ENCODE measurements at regions not wholly inside any gene's neighbourhood (a gene's known extent, or its start where the extent isn't known, plus 50 kb on each side); places are given as distances from the start of the nearest gene placed in this dataset.
"Not testable (repeated sequence)": the region's sequence is repeated elsewhere in the genome, so short reads cannot be mapped to it uniquely, and the experiment has no call there.

GRCh38 chr7:131014906-131015656 is 281.1 kb upstream of the KLF14 start:
- DNase-seq (ENCODE audit: low read depth in 2 of 2) = no peak

DNA sequence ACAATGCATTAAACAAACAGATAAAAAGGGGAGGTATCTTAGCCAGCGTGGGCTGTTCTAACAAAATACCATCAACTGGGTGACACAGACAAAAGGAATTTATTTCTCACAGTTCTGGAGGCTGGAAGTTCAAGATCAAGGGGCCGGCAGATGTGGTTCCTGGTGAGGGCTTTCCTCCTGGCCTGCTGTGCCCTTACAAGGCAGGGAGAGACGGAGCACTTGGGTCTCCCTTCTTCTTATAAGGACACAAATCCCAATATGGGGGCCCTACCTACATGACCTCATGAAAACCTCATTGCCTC is 281.6 kb upstream of the KLF14 start:
- DNase-seq (ENCODE audit: low read depth in 2 of 2) = no peak

DNA sequence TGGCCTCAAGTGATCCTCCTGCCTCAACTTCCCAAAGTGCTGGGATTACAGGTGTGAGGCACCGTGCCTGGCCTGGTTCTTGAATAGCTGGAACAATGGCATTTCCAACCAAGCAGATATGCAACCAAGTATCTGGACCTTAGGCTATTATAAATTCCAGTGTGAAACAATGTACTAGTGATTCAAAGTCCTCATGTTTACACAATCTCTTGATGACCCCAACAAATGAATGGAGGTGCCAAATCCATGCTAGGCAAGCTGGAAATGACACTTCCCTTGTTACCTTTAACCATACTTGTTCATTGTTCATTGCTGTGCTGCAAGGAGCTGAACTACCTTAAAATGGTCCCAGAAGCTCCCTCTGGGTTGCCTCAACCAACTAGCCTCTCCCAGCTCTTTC is 282.2 kb upstream of the KLF14 start:
- no peak for DNase-seq (ENCODE audit: low read depth in 2 of 2)

DNA sequence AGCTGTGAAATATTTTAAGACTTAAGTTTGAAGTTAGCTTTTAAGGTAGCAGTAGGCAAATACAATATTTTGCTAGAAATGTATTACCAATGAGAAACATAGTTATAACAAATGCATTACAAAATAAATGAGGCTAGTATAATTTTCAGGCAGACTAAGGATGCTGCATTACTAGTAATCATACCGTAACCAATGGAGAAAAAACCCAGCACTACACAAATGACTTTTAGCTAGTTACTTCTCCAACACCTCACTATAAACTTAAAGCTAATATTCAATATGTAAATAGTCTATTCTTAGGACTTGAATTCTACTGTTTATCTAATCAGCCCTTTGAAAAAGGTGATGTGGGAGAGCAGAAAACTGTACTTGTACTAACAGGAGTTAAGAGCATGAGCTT is 285.3 kb upstream of the KLF14 start:
- DNase-seq (ENCODE audit: low read depth in 2 of 2) = no peak

GRCh38 chr7:131020759-131021261 is 286.8 kb upstream of the KLF14 start:
- DNase-seq (ENCODE audit: low read depth in 2 of 2) = no peak

DNA sequence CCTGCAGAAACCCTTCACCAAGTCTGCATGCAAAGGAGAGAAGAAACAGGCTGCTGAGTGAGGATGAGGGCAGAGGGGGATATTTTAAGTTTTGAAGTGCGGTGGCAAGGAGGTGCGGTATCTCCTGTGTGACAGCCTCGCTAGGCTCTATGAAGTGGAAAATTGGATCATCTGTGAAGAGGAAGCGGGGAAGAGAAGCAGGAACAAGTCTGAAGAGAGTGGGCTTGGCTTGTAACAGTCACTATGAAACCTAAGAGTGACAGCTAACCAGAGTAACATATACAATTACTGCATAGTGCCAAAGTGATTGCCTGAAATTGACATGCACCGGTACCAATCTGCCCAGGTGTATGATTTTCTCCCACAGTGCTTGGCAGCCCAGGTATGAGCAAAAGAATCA is 287.5 kb upstream of the KLF14 start:
- DNase-seq (ENCODE audit: low read depth in 2 of 2) = no peak

DNA sequence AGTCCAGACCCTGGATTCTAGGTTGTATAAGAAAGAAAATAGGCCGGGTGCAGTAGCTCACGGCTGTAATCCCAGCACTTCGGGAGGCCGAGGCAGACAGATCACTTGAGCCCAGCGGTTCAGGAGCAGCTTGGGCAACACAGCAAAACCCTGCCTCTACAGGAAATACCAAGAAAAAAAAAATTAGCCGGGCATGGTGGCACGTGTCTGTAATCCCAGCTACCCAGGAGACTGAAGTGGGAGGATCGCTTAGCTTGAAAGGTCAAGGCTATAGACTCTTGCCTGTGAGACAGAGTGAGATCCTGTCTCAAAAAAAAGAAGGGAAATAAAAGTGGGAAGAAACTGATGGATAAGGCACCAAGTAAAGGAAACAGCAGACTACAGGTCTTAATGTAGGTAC is 287.9 kb upstream of the KLF14 start:
- no peak for DNase-seq (ENCODE audit: low read depth in 2 of 2)

DNA sequence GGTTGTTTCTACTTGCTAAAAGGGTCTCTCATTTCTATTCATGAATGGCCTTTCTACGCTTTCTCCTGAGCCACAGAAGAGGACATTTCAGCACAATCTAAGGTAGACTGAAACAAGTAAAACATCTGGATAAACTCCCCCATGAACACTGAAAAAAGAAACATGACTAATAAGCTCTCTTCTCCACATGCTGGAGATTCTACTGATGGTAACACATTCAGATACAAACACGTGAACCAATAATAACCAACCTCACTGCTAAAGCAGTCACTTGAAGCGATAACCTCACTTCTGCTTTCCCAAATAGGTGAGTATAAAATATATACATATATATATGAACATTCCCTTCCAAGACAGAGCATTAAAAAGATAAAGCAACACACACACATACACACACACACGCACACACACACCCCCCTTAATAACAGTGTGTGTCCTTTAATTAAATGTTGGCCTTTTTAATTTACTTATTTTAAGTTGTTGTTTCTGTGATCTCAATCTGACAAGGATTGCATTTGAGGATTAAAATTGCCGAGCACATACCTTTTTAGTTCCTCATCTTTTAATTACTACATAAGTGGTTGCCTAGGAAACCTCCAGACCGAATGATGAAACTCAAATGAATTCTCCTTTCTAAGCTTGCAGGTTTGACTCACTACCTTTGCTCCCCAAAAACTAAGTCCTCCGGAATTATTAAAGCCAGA is 292.4 kb upstream of the KLF14 start:
- DNase-seq (ENCODE audit: low read depth in 2 of 2) = no peak

DNA sequence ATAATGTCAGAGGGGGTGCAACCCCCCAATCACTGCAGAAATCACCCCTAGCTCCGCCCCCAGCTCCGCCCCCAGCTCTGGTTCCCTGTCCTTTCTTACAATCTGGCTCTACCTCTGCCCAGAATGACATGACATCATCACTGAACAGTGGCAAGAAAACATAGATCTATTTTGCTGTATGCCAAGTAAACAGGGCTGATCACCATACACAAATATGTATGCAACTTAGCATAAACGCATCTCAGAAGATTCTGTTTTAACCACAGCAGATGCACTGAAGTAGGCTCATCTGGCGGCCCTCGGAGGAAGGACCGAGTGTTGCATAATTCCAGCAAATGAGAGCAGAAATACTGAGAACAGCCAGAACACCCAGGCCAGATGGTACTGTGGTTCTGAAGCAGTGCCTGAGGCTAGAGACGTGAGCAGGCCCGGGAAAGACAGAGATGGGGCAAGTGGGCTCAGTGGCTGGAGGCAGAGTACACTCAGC is 293.3 kb upstream of the KLF14 start:
- DNase-seq (ENCODE audit: low read depth in 2 of 2) = no peak

DNA sequence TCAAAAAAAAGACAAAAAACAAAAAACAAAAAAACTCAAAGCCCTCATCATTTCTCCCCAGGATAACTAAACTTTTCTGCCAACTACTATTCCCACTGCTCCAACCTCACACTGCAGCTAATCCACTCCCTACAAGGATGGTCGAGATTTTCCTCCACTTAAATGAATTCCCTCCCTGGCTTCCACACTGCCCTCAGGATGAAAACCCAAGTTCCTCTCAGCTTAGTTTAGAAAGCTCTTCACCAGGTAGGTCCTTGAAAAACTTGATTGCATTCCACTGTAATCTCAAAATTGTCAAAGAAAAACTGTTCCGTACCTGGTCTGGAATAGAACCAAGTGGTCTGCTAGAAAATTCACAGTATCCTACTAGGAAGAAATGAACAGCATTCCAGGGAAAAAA is 294.3 kb upstream of the KLF14 start:
- DNase-seq (ENCODE audit: low read depth in 2 of 2) = no peak

- no peak for DNase-seq (ENCODE audit: low read depth in 2 of 2)
Measured at GRCh38 chr7:131029002-131029401, 295.0 kb upstream of the KLF14 start.

- DNase-seq (ENCODE audit: low read depth in 2 of 2) = no peak
Measured at GRCh38 chr7:131031099-131031868, 296.4 kb upstream of the MKLN1 start.

GRCh38 chr7:131032786-131033185 is 294.9 kb upstream of the MKLN1 start:
- no peak for DNase-seq (ENCODE audit: low read depth in 2 of 2)

GRCh38 chr7:131034166-131034881 is 293.4 kb upstream of the MKLN1 start:
- DNase-seq (ENCODE audit: low read depth in 2 of 2) = no peak

DNA sequence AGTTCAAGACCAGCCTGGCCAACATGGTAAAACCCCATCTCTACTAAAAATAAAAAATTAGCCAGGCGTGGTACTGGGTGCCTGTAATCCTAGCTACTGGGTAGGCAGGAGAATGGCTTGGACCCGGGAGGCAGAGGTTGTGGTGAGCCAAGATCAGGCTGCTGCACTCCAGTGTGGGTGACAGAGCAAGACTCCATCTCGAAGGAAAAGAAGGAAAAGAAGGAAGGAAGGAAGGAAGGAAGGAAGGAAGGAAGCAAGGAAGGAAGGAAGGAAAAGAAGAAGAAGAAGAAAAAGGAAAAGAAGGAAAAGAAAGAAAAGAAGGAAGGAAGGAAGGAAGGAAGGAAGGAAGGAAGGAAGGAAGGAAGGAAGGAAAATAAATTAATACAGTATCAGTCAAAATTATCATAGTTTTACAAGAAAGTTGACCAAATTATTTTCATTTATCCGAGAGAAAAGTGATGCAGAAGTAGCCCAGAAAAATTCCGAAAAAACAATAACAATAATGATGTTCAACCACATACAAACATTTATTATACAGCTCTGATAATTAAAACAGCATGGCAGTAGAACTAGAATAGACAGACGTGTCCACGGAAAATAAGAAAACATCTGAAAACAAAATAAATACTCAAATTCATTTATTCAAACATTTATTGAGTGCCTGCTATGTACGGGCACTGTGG is 292.4 kb upstream of the MKLN1 start:
- DNase-seq (ENCODE audit: low read depth in 2 of 2) = no peak

GRCh38 chr7:131038153-131038552 is 289.5 kb upstream of the MKLN1 start:
- DNase-seq (ENCODE audit: low read depth in 2 of 2) = no peak

- no peak for DNase-seq (ENCODE audit: low read depth in 2 of 2)
Measured at GRCh38 chr7:131039355-131039762, 288.3 kb upstream of the MKLN1 start.

DNA sequence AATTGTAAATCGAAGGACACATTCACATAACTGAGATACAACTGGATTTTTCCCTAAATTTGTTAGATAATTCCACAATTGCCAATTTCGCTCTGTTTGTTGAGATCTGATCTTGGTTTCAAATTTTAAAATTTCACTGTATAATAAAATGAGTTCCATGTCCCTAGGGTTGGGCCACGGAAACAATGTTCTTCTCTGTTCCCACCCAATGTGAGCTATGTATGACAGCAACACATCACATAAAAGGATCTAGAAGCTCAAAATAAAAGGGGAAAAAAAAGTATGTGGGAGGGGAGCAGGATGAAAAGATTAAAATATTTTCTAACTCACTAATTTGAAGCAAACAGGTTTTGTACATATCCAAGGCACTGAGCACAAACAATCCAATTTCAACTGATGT is 287.8 kb upstream of the MKLN1 start:
- no peak for DNase-seq (ENCODE audit: low read depth in 2 of 2)

DNA sequence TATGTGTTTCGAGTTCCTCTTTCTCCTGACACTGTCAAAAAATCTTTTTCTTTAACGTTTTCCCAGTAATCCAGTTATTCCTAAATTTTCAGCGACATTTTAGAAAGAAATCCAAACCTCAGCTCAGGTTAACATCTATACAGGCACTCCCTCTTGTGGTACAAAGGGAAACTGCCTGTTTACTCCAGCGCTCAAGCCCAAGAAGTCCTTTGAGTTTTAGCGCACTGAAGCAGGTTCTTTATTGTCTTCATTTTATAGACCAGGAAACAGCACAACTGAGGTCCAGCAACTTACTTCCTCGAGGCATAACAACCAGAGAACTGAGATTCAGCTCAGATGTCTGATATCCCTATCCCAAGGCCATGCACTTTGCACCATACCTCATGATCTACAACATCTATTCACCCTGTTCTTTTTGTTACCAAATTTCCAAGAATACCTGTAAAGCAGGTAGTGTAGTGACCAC is 287.2 kb upstream of the MKLN1 start:
- DNase-seq (ENCODE audit: low read depth in 2 of 2) = no peak

DNA sequence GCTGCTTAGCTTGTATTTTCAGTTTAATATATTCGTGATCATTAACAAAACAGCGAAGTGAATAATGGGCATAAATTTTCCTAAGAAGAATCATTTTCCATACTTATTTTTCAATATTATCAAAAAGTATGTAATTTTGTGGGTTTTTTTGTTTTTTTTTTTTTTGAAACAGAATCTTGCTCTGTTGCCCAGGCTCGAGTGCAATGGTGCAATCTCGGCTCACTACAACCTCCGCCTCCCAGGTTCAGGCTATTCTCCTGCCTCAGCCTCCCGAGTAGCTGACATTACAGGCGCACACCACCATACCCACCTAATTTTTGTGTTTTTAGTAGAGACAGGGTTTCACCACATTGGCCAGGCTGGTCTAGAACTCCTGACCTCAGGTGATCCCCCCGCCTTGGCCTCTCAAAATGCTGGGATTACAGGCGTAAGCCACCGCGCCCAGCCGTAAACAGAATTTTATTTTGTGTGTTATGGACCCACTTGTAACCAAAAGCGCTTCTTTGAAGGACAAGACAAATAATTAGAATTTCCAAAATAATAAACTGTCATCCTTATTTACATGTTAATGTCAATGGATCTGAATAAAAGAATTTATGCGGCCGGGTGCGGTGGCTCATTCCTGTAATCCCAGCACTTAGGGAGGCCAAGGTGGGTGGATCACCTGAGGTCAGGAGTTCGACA is 286.5 kb upstream of the MKLN1 start:
- DNase-seq (ENCODE audit: low read depth in 2 of 2) = not testable (repeated sequence)
